Stimulated activated CD8-positive, alpha-beta memory T cell treated with anti-CD3 and anti-CD28 coated beads, Interleukin-4, amount 100 ng/mL, for 48 hours (primary cell): ENCODE measurements at regions not wholly inside any gene's neighbourhood (a gene's known extent, or its start where the extent isn't known, plus 50 kb on each side); places are given as distances from the start of the nearest gene placed in this dataset.

ENCODE experiments used
- DNase-seq: peaks from one replicate; pipeline ENCODE4 v3.0.0-alpha.2; 2020

GRCh38 chr20:6956574-6956973 is 189.1 kb downstream of the BMP2 start:
- no peak for DNase-seq

DNA sequence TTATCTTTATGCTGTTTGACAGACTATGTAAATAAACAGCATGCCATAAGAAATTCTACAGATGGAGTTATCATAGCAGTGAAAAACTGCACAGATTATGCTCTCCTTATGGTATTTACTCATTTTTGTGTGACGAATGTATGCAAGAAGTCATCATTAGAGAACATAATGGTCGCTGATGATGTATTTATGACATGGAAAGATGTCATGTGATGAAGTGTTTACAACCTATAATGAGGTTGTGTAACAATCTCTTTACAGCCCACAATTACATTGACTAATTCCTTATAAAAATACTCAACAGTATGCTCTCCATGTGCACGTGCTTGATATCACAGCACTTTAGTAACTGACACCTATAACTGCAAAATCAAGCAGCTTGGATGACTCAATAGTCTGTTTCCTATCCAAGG is 192.4 kb downstream of the BMP2 start:
- DNase-seq: no peak

DNA sequence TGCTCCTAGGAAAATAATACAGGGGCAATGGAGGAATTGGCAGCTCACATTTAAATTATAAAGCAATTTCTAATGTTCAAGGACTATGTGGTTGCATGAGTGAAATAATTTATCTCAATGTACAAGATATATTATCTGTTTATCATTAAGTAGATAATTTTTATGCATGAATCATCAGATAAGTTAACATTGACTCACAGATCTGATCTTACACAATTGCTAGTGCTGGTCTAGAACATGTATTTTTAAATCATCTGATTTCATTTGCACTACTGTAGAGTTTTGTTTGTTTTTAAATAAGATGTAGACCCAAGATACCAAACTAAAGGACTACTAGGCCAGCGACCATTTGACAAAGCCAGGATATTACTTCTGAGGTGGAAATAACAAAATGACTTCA is 199.2 kb downstream of the BMP2 start:
- DNase-seq: no peak

DNA sequence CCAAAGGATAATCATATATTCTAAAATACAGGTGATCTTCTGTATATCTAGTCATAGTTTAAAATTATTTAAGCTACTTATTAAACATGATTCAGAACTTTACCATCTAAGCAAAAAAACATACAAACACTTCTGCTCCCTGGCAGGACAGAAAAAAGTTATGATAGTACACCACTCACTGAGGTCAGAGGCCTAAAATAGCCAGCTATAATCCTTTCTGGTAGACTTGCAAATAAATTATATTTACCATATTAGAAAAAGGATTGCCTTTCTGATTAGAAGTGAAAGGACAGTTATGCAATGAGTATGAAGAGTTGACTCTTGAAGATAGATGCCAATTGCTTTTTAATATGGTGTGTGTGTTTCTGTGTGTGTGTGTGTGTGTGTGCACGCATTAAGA is 207.4 kb downstream of the BMP2 start:
- DNase-seq: no peak

- no peak for DNase-seq
Observed at GRCh38 chr20:6975311-6975710, 207.8 kb downstream of the BMP2 start.

GRCh38 chr20:6976106-6976900 is 208.8 kb downstream of the BMP2 start:
- no peak for DNase-seq

DNA sequence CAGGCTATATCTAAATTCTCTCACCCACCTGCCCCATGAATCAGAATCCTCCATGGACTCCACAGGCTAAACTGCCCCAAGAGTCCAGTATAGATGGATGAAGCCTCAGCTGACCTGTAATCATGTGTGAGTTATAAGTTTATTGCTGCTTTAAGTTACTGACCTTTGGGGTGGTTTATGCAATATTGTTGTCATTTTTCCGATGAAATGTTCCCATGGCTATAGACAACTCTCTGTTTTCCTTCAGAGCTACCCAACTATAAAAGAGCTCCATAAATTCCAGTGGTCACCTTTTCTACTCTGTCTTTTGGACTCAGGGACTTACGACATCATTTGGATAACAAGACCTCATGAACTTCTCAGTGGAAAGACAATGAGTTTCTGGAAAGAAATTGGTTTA is 212.1 kb downstream of the BMP2 start:
- DNase-seq: no peak

GRCh38 chr20:6993011-6993410 is 225.5 kb downstream of the BMP2 start:
- DNase-seq: no peak

DNA sequence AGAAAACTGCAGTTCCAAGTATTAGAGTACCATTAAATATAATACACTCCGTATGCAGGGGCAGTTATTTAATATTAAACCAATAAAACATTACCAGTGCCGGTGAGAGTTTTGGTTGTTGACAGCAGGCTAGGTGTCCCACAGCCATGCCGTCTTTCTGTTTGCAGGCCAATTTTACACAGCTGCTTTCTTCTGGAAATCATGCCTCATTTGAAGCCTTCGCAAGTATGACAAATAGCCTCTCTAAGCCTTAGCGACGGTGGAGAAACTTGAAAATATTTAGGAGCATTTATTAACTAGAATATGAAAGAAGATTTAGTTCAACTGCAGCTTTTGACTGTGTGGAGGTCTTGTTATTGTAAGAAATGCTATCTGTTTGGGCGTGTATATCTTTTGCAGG is 226.0 kb downstream of the BMP2 start:
- DNase-seq: no peak

DNA sequence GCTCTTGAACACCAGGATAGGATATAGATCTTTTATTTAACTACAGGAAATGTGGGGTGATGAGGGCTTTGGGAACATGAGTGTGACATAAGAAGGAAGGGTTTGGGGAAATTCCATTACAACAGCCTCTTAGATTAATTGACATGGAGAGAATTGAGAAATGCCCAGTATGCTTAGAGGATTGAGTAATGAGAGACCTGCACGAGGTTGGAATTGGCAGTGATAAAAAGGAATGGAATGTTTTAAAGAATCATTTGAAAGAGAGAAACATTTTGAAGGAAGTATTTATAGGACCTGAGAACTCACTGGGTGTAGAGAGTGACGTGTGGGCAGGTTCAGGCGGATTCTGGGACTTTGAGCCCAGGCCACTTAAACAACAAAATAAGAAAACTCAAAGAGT is 227.0 kb downstream of the BMP2 start:
- DNase-seq: no peak

DNA sequence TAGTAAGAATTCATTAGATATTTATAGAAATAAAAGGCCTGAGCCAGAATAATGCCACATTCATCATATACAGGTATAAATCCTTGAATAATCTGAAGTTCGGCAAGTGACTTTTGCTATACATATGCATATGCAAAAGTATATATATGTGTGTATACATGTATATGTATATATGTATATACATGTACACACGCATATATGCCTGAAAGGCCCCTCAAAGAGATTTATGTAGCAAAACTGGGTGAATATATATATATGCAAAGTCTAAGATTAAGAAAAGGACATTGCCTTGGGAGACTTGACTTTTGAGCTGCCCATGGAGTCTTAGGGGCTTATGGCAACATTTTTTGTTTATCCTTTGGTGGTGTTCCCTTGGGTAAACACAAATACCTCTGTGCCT is 231.4 kb downstream of the BMP2 start:
- DNase-seq: no peak

GRCh38 chr20:6999381-6999780 is 231.9 kb downstream of the BMP2 start:
- no peak for DNase-seq

GRCh38 chr20:7003598-7003997 is 236.1 kb downstream of the BMP2 start:
- no peak for DNase-seq

- DNase-seq: no peak
Observed at GRCh38 chr20:7004801-7005200, 237.3 kb downstream of the BMP2 start.

- DNase-seq: no peak
Observed at GRCh38 chr20:7010527-7010926, 243.0 kb downstream of the BMP2 start.

GRCh38 chr20:7015257-7015656 is 247.8 kb downstream of the BMP2 start:
- DNase-seq: no peak

- no peak for DNase-seq
Observed at GRCh38 chr20:7022597-7022996, 255.1 kb downstream of the BMP2 start.

DNA sequence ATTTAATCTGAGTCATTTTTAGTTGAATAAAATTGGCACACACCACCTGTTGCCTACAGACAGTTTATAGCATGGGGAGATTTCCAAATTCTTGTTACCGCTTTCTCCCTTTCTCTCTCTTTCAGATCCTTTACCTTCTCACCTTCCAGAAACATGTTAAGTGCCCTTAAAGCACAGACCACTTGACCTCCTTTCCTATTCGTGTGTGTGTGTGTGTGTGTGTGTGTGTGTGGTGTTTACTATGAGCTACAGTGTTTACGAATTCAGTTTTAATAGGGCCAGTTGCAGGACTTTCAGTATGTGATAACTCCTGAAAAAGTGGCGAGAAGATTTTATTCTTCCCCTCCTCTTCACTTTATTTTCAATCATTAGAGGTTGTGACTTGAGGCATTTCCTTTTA is 258.1 kb downstream of the BMP2 start:
- no peak for DNase-seq

GRCh38 chr20:7029019-7029418 is 261.5 kb downstream of the BMP2 start:
- no peak for DNase-seq

DNA sequence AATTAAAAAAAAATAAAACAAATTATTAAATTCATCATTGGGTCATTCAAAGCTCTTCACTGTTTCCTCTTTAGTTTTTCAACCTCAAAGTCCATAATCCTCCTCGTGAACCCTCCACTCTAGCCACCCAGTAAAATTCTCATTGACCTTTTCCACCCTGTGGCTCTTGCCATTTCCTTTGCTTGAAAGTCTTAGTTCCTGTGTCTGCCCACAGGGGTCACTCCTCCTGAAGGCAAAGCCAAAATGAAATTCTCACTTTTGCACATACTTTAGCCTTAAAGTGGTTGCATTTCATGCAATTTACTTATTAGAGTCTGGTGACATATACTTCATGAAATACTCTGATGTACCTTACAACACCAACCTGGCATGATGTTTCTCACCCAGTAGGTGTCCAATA is 263.7 kb downstream of the BMP2 start:
- DNase-seq: no peak

DNA sequence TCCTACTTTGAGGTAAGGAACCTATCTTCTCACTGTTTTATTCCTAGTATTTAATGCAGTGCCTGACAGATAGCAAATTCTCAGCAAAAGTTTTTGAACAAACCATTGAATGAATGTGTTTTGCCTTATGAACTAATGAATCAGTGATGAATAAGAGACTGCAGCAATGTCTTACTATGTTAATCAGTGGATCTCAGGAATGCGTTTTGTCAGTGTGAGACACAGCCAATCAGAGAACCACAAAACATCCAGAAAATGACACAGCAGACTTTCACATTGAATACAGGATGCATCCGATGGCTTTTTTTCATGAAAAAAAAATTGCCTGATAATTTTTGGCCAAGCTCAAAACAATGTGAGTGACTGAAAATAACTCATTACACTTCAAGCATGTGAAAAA is 270.5 kb downstream of the BMP2 start:
- no peak for DNase-seq

- DNase-seq: no peak
Observed at GRCh38 chr20:7057611-7058010, 290.1 kb downstream of the BMP2 start.

- no peak for DNase-seq
Observed at GRCh38 chr20:7078804-7079203, 311.3 kb downstream of the BMP2 start.

DNA sequence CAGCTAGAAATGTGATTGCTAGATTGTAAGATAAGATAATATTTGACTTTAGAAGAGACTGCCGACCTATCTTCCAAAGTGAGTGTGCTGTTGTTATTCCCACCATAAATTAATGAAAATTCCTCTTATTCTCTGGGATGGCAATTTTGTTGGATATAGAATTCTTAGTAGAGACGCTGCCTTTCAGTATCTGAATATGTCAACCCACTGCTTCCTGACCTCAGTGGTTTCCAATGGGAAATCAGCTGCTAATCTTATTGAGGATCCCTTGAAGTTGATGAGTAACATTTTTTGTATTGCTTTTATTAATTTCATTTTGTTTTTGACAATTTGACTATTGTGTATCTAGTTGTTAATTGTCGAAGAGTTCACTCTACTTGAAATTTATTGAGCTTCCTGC is 313.0 kb downstream of the BMP2 start:
- DNase-seq: no peak

GRCh38 chr20:7085467-7085866 is 318.0 kb downstream of the BMP2 start:
- no peak for DNase-seq
